GM18498 (cell line): ENCODE measurements at regions not wholly inside any gene's neighbourhood (a gene's known extent, or its start where the extent isn't known, plus 50 kb on each side); places are given as distances from the start of the nearest gene placed in this dataset.
"Not testable (repeated sequence)": the region's sequence is repeated elsewhere in the genome, so short reads cannot be mapped to it uniquely, and the experiment has no call there.

Experiments used
- ATAC-seq: cut with Tn5 transposase; IDR thresholded peaks from one replicate; pipeline ENCODE4 v1.9.1; 2021; ENCODE audit warnings: mild to moderate bottlenecking, moderate library complexity; ENCODE audit not compliant: unreplicated experiment

- no peak for ATAC-seq
These were observed 84.8 kb upstream of the HNF1B start for GRCh38 chr17:37829592-37830123.

- no peak for ATAC-seq
These were observed 83.8 kb upstream of the HNF1B start for GRCh38 chr17:37828651-37829124.

- ATAC-seq: no peak
These were observed 83.2 kb upstream of the HNF1B start for GRCh38 chr17:37827905-37828650.

- no peak for ATAC-seq
These were observed 81.9 kb upstream of the HNF1B start for GRCh38 chr17:37826497-37827430.

- no peak for ATAC-seq
These were observed 81.0 kb upstream of the HNF1B start for GRCh38 chr17:37825851-37826250.

- no peak for ATAC-seq
These were observed 80.0 kb upstream of the HNF1B start for GRCh38 chr17:37824534-37825485.

GRCh38 chr17:37823996-37824395 lies 79.1 kb upstream of the HNF1B start:
- ATAC-seq: no peak

GRCh38 chr17:37820995-37821713 lies 76.3 kb upstream of the HNF1B start:
- ATAC-seq: no peak

- peak; percentile 62 for ATAC-seq
These were observed 75.6 kb upstream of the HNF1B start for GRCh38 chr17:37820313-37820994.

- ATAC-seq: no peak
These were observed 73.8 kb upstream of the HNF1B start for GRCh38 chr17:37818689-37819088.

GRCh38 chr17:37816950-37817349 lies 72.1 kb upstream of the HNF1B start:
- no peak for ATAC-seq

- ATAC-seq: no peak
These were observed 70.7 kb upstream of the HNF1B start for GRCh38 chr17:37815536-37815935.

GRCh38 chr17:37813751-37814150 lies 68.9 kb upstream of the HNF1B start:
- no peak for ATAC-seq

- not testable (repeated sequence) for ATAC-seq
These were observed 64.0 kb upstream of the HNF1B start for GRCh38 chr17:37808846-37809245.

- ATAC-seq: no peak
These were observed 58.0 kb upstream of the HNF1B start for GRCh38 chr17:37802712-37803416.

GRCh38 chr17:37802061-37802595 lies 57.3 kb upstream of the HNF1B start:
- ATAC-seq: no peak

- ATAC-seq: no peak
These were observed 56.3 kb upstream of the HNF1B start for GRCh38 chr17:37801171-37801570.

GRCh38 chr17:37797206-37797605 lies 52.3 kb upstream of the HNF1B start:
- no peak for ATAC-seq
